ENCODE measurements at regions not wholly inside any gene's neighbourhood (a gene's known extent, or its start where the extent isn't known, plus 50 kb on each side); places are given as distances from the start of the nearest gene placed in this dataset.

- FAIRE-seq, result peak; percentile 59
Observed at GRCh38 chr11:122062763-122063162, 53.3 kb downstream of the BLID start.

GRCh38 chr11:122059565-122059964, 56.5 kb downstream of the BLID start:
- FAIRE-seq, result peak; percentile 19

- no peak for FAIRE-seq
Observed at GRCh38 chr11:122050021-122050690, 65.9 kb downstream of the BLID start.

GRCh38 chr11:122048401-122048800, 67.6 kb downstream of the BLID start:
- no peak for FAIRE-seq

GRCh38 chr11:122046846-122047245, 69.2 kb downstream of the BLID start:
- FAIRE-seq, result no peak

- FAIRE-seq, result no peak
Observed at GRCh38 chr11:122046438-122046837, 69.6 kb downstream of the BLID start.

- FAIRE-seq, result no peak
Observed at GRCh38 chr11:122045181-122045586, 70.8 kb downstream of the BLID start.

GRCh38 chr11:122044086-122044485, 71.9 kb downstream of the BLID start:
- no peak for FAIRE-seq

- no peak for FAIRE-seq
Observed at GRCh38 chr11:122042981-122043380, 73.0 kb downstream of the BLID start.

GRCh38 chr11:122040464-122040863, 75.6 kb downstream of the BLID start:
- no peak for FAIRE-seq

GRCh38 chr11:122038543-122038942, 77.5 kb downstream of the BLID start:
- FAIRE-seq, result no peak

GRCh38 chr11:122037911-122038310, 78.1 kb downstream of the BLID start:
- FAIRE-seq, result no peak

GRCh38 chr11:122036493-122036892, 79.5 kb downstream of the BLID start:
- no peak for FAIRE-seq

- FAIRE-seq, result no peak
Observed at GRCh38 chr11:122036018-122036417, 80.0 kb downstream of the BLID start.

- no peak for FAIRE-seq
Observed at GRCh38 chr11:122033631-122034030, 82.4 kb downstream of the BLID start.

- no peak for FAIRE-seq
Observed at GRCh38 chr11:122033193-122033592, 82.8 kb downstream of the BLID start.

GRCh38 chr11:122032317-122032716, 83.7 kb downstream of the BLID start:
- FAIRE-seq, result no peak

- FAIRE-seq, result no peak
Observed at GRCh38 chr11:122031813-122032212, 84.2 kb downstream of the BLID start.

- no peak for FAIRE-seq
Observed at GRCh38 chr11:122030286-122030685, 85.7 kb downstream of the BLID start.

GRCh38 chr11:122028545-122028944, 87.5 kb downstream of the BLID start:
- no peak for FAIRE-seq

GRCh38 chr11:122028036-122028435, 88.0 kb downstream of the BLID start:
- no peak for FAIRE-seq

GRCh38 chr11:122025757-122026156, 90.3 kb downstream of the BLID start:
- FAIRE-seq, result no peak

GRCh38 chr11:122024278-122024677, 91.7 kb downstream of the BLID start:
- FAIRE-seq, result no peak

GRCh38 chr11:122023614-122024250, 92.3 kb downstream of the BLID start:
- FAIRE-seq, result no peak

GRCh38 chr11:122022646-122023045, 93.4 kb downstream of the BLID start:
- FAIRE-seq, result no peak
